Trophoblast cell (in vitro differentiated cells and primary cell): ENCODE measurements at regions not wholly inside any gene's neighbourhood (a gene's known extent, or its start where the extent isn't known, plus 50 kb on each side); places are given as distances from the start of the nearest gene placed in this dataset.

Experiments
- DNase-seq, 2 donors: peaks; one replicate each; pipeline ENCODE4 v3.0.0-alpha.2; 2016
- H2AFZ ChIP-seq: 2 replicates; pipeline ENCODE4 v1.6.1; 2013; ENCODE audit warnings: low read length, moderate library complexity, mild to moderate bottlenecking; ENCODE audit not compliant: insufficient read depth, poor library complexity
- H2AK5ac ChIP-seq: 2 replicates; pipeline ENCODE4 v1.6.1; 2013; ENCODE audit warnings: mild to moderate bottlenecking, low read length
- H2BK120ac ChIP-seq: 2 replicates; pipeline ENCODE4 v1.6.1; 2013; ENCODE audit warnings: low read length, mild to moderate bottlenecking, moderate library complexity; ENCODE audit not compliant: insufficient read depth, poor library complexity
- H2BK12ac ChIP-seq: 2 replicates; pipeline ENCODE4 v1.6.1; 2013; ENCODE audit warnings: mild to moderate bottlenecking, low read length, moderate library complexity
- H2BK5ac ChIP-seq: 2 replicates; pipeline ENCODE4 v1.6.1; 2013; ENCODE audit warnings: low read length, low read depth, moderate library complexity, mild to moderate bottlenecking; ENCODE audit not compliant: poor library complexity
- H3K14ac ChIP-seq: 2 replicates; pipeline ENCODE4 v1.6.1; 2013; ENCODE audit warnings: mild to moderate bottlenecking, low read length
- H3K18ac ChIP-seq: 2 replicates; pipeline ENCODE4 v1.6.1; 2013; ENCODE audit warnings: mild to moderate bottlenecking, low read length
- H3K23ac ChIP-seq: 2 replicates; pipeline ENCODE4 v1.6.1; 2013; ENCODE audit warnings: low read length
- H3K27ac ChIP-seq: 2 replicates; pipeline ENCODE4 v1.5.1; 2013; ENCODE audit warnings: low read depth, mild to moderate bottlenecking, inconsistent platforms, low read length, moderate library complexity
- H3K27me3 ChIP-seq: 2 replicates; pipeline ENCODE4 v1.6.1; 2013; ENCODE audit warnings: inconsistent platforms, mild to moderate bottlenecking, low read length, moderate library complexity; ENCODE audit not compliant: insufficient read depth
- H3K36me3 ChIP-seq, 2 experiments: 1 replicate in 1 of 2; 2 replicates in 1 of 2; pipeline ENCODE4 v1.6.1; 2013; ENCODE audit warnings: low read length in 2 of 2, mild to moderate bottlenecking in 2 of 2, moderate library complexity in 1 of 2; ENCODE audit not compliant: insufficient read depth in 2 of 2, control insufficient read depth in 1 of 2
- H3K4ac ChIP-seq: 2 replicates; pipeline ENCODE4 v1.6.1; 2013; ENCODE audit warnings: low read depth, mild to moderate bottlenecking, low read length, moderate library complexity
- H3K4me1 ChIP-seq, 2 experiments: 1 replicate in 1 of 2; 2 replicates in 1 of 2; pipeline ENCODE4 v1.6.1; 2013; ENCODE audit warnings: low read length in 2 of 2, mild to moderate bottlenecking in 2 of 2, moderate library complexity in 1 of 2; ENCODE audit not compliant: insufficient read depth in 2 of 2, control insufficient read depth in 1 of 2
- H3K4me2 ChIP-seq: 2 replicates; pipeline ENCODE4 v1.6.1; 2013; ENCODE audit warnings: inconsistent platforms, mild to moderate bottlenecking, low read length, moderate library complexity
- H3K4me3 ChIP-seq: 2 replicates; pipeline ENCODE4 v1.5.1; 2013; ENCODE audit warnings: mild to moderate bottlenecking, low read depth, low read length, inconsistent platforms
- H3K79me1 ChIP-seq: one replicate; pipeline ENCODE4 v1.6.1; 2013; ENCODE audit warnings: low read length
- H3K79me2 ChIP-seq: 2 replicates; pipeline ENCODE4 v1.6.1; 2013; ENCODE audit warnings: low read length, mild to moderate bottlenecking; ENCODE audit not compliant: control insufficient read depth, insufficient read depth, poor library complexity
- H3K9ac ChIP-seq: 2 replicates; pipeline ENCODE4 v1.6.1; 2013; ENCODE audit warnings: mild to moderate bottlenecking, low read length
- H3K9me3 ChIP-seq: 2 replicates; pipeline ENCODE4 v1.6.1; 2013; ENCODE audit warnings: low read depth, mild to moderate bottlenecking, control low read depth, inconsistent platforms, low read length; ENCODE audit not compliant: insufficient read depth
- H4K12ac ChIP-seq: 2 replicates; pipeline ENCODE4 v1.6.1; 2013; ENCODE audit warnings: low read depth, mild to moderate bottlenecking, low read length, moderate library complexity
- H4K8ac ChIP-seq: 2 replicates; pipeline ENCODE4 v1.6.1; 2013; ENCODE audit warnings: low read depth, mild to moderate bottlenecking, low read length, moderate library complexity
- H4K91ac ChIP-seq: one replicate; pipeline ENCODE4 v1.6.1; 2013; ENCODE audit warnings: low read depth, mild to moderate bottlenecking, low read length, moderate library complexity
- WGBS: extraction: QIAGEN DNeasy Blood & Tissue Kit; methylation state at CpG from one replicate; pipeline ENCODE4 v1.1.7; 2013; ENCODE audit warnings: missing lambda C conversion rate; ENCODE audit not compliant: insufficient read length, insufficient coverage; ENCODE audit errors: extremely low coverage; 5-methylcytosine and 5-hydroxymethylcytosine counted together

DNA sequence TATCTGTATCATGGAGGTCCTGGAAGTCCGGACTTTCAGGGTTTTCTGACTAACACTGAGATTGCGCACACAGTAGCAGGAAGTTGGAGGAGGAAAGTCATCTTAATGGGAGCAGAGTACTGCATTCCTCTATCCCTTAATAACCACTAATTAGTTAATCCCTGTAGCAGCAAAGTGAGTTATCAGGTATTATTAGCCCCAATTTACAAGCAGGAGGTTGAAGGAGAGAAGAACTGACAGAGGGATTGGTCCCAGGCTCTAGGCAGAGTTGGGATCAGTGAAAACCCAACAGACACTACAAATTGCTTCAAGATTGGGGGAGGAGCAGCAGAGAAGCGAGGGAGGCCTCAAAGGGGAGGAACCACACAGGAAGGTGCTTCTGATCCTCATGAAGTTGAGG is 74.5 kb upstream of the XPA start:
- no peak overlapping the region for H2BK5ac ChIP-seq
- no peaks in the 10 kb centered on the region for H3K79me2 ChIP-seq
- H3K18ac ChIP-seq = no peak overlapping the region
- no peak overlapping the region for H3K27ac ChIP-seq
- no peak overlapping the region for H4K8ac ChIP-seq
- no peak overlapping the region for H4K12ac ChIP-seq
- H3K23ac ChIP-seq = no peak overlapping the region
- no peak overlapping the region for H3K14ac ChIP-seq
- no peak overlapping the region for H3K4ac ChIP-seq
- no peak overlapping the region for H2BK120ac ChIP-seq
- no peak for DNase-seq
- no peaks in the 10 kb centered on the region for H3K36me3 ChIP-seq
- H2AFZ ChIP-seq = no peak overlapping the region
- H2AK5ac ChIP-seq = no peak overlapping the region
- WGBS = no CpG with 5 or more reads among the region's 3 CpGs
- H3K9me3 ChIP-seq = no peaks in the 10 kb centered on the region
- H3K27me3 ChIP-seq = no peaks in the 10 kb centered on the region
- no peaks in the 10 kb centered on the region for H3K79me1 ChIP-seq
- no peak overlapping the region for H3K4me2 ChIP-seq
- no peak overlapping the region for H3K4me3 ChIP-seq
- H2BK12ac ChIP-seq = no peak overlapping the region
- H3K9ac ChIP-seq = no peak overlapping the region
- H3K4me1 ChIP-seq = no peaks in the 10 kb centered on the region
- H4K91ac ChIP-seq = no peak overlapping the region

DNA sequence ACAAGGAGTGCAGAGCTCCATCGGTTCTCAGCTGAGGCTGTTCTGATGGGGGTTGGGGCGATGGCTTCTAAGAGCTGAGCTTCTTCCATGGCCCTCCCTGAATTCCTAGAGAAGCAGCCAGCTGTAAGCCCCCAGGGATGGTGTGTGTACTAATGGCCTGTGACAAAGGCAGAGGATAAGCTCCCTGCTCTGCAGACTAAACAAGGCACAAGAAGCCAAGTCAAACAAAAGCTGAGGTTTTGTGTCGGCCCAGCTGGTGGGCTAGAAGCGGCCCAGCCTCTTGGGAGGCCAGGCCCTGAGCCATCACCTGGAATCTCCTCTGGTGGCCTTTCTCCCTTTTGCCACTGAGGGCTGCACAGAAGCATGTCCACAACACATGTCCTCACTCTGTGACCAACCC is 75.0 kb upstream of the XPA start:
- H4K12ac ChIP-seq = no peak overlapping the region
- no peak overlapping the region for H3K4me3 ChIP-seq
- no peaks in the 10 kb centered on the region for H3K79me2 ChIP-seq
- no peak overlapping the region for H2AFZ ChIP-seq
- no peak overlapping the region for H4K91ac ChIP-seq
- no peak overlapping the region for H4K8ac ChIP-seq
- no peak for DNase-seq
- H3K36me3 ChIP-seq = no peaks in the 10 kb centered on the region
- H3K79me1 ChIP-seq = no peaks in the 10 kb centered on the region
- no peak overlapping the region for H2BK12ac ChIP-seq
- no peaks in the 10 kb centered on the region for H3K4me1 ChIP-seq
- no peak overlapping the region for H2AK5ac ChIP-seq
- no peak overlapping the region for H3K9ac ChIP-seq
- no peak overlapping the region for H3K23ac ChIP-seq
- WGBS = no CpG with 5 or more reads among the region's 4 CpGs
- H2BK5ac ChIP-seq = no peak overlapping the region
- no peak overlapping the region for H3K4me2 ChIP-seq
- no peak overlapping the region for H3K14ac ChIP-seq
- no peak overlapping the region for H2BK120ac ChIP-seq
- no peaks in the 10 kb centered on the region for H3K9me3 ChIP-seq
- H3K27ac ChIP-seq = no peak overlapping the region
- H3K4ac ChIP-seq = no peak overlapping the region
- H3K18ac ChIP-seq = no peak overlapping the region
- H3K27me3 ChIP-seq = no peaks in the 10 kb centered on the region

DNA sequence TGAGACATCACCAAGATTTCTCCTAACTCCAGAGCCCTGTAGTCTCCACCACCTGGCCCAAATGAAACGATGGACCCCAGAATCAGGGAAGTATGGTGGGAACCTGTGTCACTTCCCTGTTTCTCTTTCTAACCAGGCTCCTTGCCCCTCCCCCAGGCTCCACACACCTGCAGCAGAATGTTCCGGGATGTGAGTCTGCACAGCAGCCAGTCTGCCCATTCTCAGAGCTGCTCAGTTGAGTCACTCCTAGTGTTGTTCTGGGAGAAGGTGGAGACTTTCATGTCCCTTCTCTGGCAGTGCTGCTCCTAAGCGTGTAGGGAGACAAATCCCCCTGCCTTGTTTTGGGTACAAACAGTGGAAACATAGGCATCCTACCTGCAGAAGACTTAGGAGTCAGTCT is 76.0 kb upstream of the XPA start:
- no peaks in the 10 kb centered on the region for H3K27me3 ChIP-seq
- no peak overlapping the region for H2BK12ac ChIP-seq
- H3K36me3 ChIP-seq = no peaks in the 10 kb centered on the region
- WGBS = no CpG with 5 or more reads among the region's 3 CpGs
- no peak overlapping the region for H4K8ac ChIP-seq
- no peak overlapping the region for H3K4ac ChIP-seq
- DNase-seq = no peak
- H3K27ac ChIP-seq = no peak overlapping the region
- no peak overlapping the region for H4K91ac ChIP-seq
- no peak overlapping the region for H4K12ac ChIP-seq
- no peaks in the 10 kb centered on the region for H3K79me1 ChIP-seq
- H2BK5ac ChIP-seq = no peak overlapping the region
- H3K4me1 ChIP-seq = no peaks in the 10 kb centered on the region
- no peak overlapping the region for H3K18ac ChIP-seq
- no peak overlapping the region for H3K23ac ChIP-seq
- no peak overlapping the region for H3K4me3 ChIP-seq
- no peak overlapping the region for H3K4me2 ChIP-seq
- H3K79me2 ChIP-seq = no peaks in the 10 kb centered on the region
- no peaks in the 10 kb centered on the region for H3K9me3 ChIP-seq
- H3K9ac ChIP-seq = no peak overlapping the region
- H2AFZ ChIP-seq = no peak overlapping the region
- H2AK5ac ChIP-seq = no peak overlapping the region
- H3K14ac ChIP-seq = no peak overlapping the region
- H2BK120ac ChIP-seq = no peak overlapping the region

DNA sequence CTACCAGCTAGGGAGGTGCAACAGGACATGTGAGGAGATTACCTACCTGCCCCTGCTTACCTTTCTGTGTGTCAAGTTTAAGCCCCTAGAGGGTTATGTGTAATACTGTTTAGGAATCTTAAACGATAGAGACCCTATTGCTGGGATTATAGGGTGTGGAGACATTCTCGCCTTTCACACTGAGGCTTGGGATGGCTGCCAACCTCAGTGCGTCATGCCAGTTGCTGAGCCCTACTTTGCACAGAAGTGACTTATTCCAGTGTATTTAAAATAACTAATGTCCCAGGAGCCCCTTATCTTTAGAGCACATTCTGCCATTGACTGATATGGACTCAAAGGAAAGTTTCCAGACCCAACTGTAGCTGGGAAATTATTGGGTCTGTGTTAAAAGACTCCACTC is 76.6 kb upstream of the XPA start:
- Histone ChIP-seq H3K4me1 (no peaks in the 10 kb centered on the region), H3K36me3 (no peaks in the 10 kb centered on the region), H2BK120ac (no peak overlapping the region), H2BK12ac (no peak overlapping the region), H3K9me3 (no peaks in the 10 kb centered on the region), H4K8ac (no peak overlapping the region), H3K14ac (no peak overlapping the region), H3K27me3 (no peaks in the 10 kb centered on the region), H3K9ac (no peak overlapping the region), H4K91ac (no peak overlapping the region), H3K4me3 (no peak overlapping the region), H3K4me2 (no peak overlapping the region), H2AK5ac (no peak overlapping the region), H2BK5ac (no peak overlapping the region), H3K27ac (no peak overlapping the region), H2AFZ (no peak overlapping the region), H3K23ac (no peak overlapping the region), H3K4ac (no peak overlapping the region), H3K18ac (no peak overlapping the region), H3K79me2 (no peaks in the 10 kb centered on the region), H3K79me1 (no peaks in the 10 kb centered on the region), H4K12ac (no peak overlapping the region)
- DNase-seq = no peak
- WGBS = no CpG with 5 or more reads among the region's 3 CpGs
